HCT116 (cell line): ENCODE measurements at regions not wholly inside any gene's neighbourhood (a gene's known extent, or its start where the extent isn't known, plus 50 kb on each side); places are given as distances from the start of the nearest gene placed in this dataset.

Source experiments
- ATAC-seq: fragments of 200-7000 bp; cut with Tn5 transposase; 2 replicates; pipeline ENCODE4 v1.9.1; 2020; ENCODE audit warnings: mild to moderate bottlenecking, moderate library complexity
- BruUV-seq: library from RNA; stranded (reverse); fragments of 400-500 nt; replicated peaks from 2 replicates; lab custom pipeline; 2021; lab: Mats Ljungman, UMichigan
- CTCF ChIA-PET: fragments of 300-600 bp; sonication (Branson Sonifier 250); formaldehyde crosslinking; loops from one replicate; lab custom pipeline; 2021; ENCODE audit warnings: antibody characterized with exemption; lab: Charles Lee
- POLR2A ChIA-PET: fragments of 300-600, 350-600 bp; sonication (Branson Sonifier 250); formaldehyde crosslinking; loops from one replicate; lab custom pipeline; 2021; ENCODE audit warnings: antibody characterized with exemption; lab: Charles Lee
- RAD21 ChIA-PET, 2 experiments: fragments of 300-600 bp; sonication (Branson Sonifier 250); formaldehyde crosslinking; loops; one replicate each; lab custom pipeline; 2023; ENCODE audit warnings: low total read pairs in 2 of 2; ENCODE audit not compliant: uncharacterized antibody in 2 of 2, unreplicated experiment in 2 of 2, low non-redundant PET in 1 of 2; lab: Charles Lee
- DNase-seq: peaks from one replicate; pipeline ENCODE4 v3.0.0-alpha.2; 2010; ENCODE audit warnings: low read depth, low spot score
- H2AFZ ChIP-seq: fragments of 200-600 bp; shearing (Covaris generic), sonication (generic); 2 replicates; pipeline ENCODE4 v1.6.1; 2017; ENCODE audit warnings: low read depth, mixed run types, mixed read lengths, antibody characterized with exemption, low read length; ENCODE audit not compliant: poor library complexity, severe bottlenecking
- H3K27ac ChIP-seq: 2 replicates; pipeline ENCODE4 v1.5.1; 2012; ENCODE audit warnings: low read depth, low read length
- H3K27me3 ChIP-seq: fragments of 200-600 bp; sonication (generic); 2 replicates; pipeline ENCODE4 v1.6.1; 2016; ENCODE audit warnings: mixed run types, low read length, mixed read lengths; ENCODE audit not compliant: insufficient read depth
- H3K36me3 ChIP-seq, 2 experiments: fragments of 200-500 bp in 1 of 2; fragments of 200-600 bp in 1 of 2; sonication (Bioruptor generic) in 1 of 2; sonication (generic) in 1 of 2; 2 replicates each; pipeline versions ENCODE4 v1.5.1 to v1.6.1; 2014 to 2016; ENCODE audit warnings: low read length in 2 of 2, inconsistent platforms in 1 of 2, mixed read lengths in 1 of 2, mixed run types in 1 of 2; ENCODE audit not compliant: insufficient read depth in 2 of 2, control insufficient read depth in 1 of 2
- H3K4me1 ChIP-seq, 2 experiments: fragments of 200-600 bp in 1 of 2; sonication (generic) in 1 of 2; 2 replicates each; pipeline versions ENCODE4 v1.5.1 to v1.6.1; 2012 to 2017; ENCODE audit warnings: low read length in 2 of 2, inconsistent platforms in 1 of 2, mild to moderate bottlenecking in 1 of 2, mixed read lengths in 1 of 2, mixed run types in 1 of 2, moderate library complexity in 1 of 2; ENCODE audit not compliant: insufficient read depth in 2 of 2, control insufficient read depth in 1 of 2
- H3K4me2 ChIP-seq: fragments of 200-600 bp; sonication (generic); 2 replicates; pipeline ENCODE4 v1.6.1; 2017; ENCODE audit warnings: mixed run types, low read length, mixed read lengths
- H3K4me3 ChIP-seq, 2 experiments: fragments of 200-600 bp in 1 of 2; sonication (generic) in 1 of 2; replicated peaks in 1 of 2; 2 replicates each; pipeline ENCODE4 v1.5.1; 2011 to 2016; ENCODE audit warnings: low read length in 2 of 2, control low read depth in 1 of 2, low read depth in 1 of 2, mild to moderate bottlenecking in 1 of 2, mixed read lengths in 1 of 2, mixed run types in 1 of 2
- H3K79me2 ChIP-seq: fragments of 200-600 bp; sonication (generic); 2 replicates; pipeline ENCODE4 v1.6.1; 2017; ENCODE audit warnings: mild to moderate bottlenecking, mixed run types, low read length, moderate library complexity, mixed read lengths; ENCODE audit not compliant: insufficient read depth
- H3K9ac ChIP-seq: fragments of 200-600 bp; sonication (generic); 2 replicates; pipeline ENCODE4 v1.6.1; 2016; ENCODE audit warnings: low read length, mixed read lengths
- H3K9me2 ChIP-seq: fragments of 200-600 bp; sonication (generic), shearing (Covaris generic); 2 replicates; pipeline ENCODE4 v1.6.1; 2017; ENCODE audit warnings: mixed run types, mild to moderate bottlenecking, moderate library complexity; ENCODE audit not compliant: insufficient read depth
- H3K9me3 ChIP-seq, 2 experiments: fragments of 200-500 bp in 1 of 2; fragments of 200-600 bp in 1 of 2; sonication (Bioruptor generic) in 1 of 2; sonication (generic) in 1 of 2; 2 replicates each; pipeline ENCODE4 v1.6.1; 2014 to 2017; ENCODE audit warnings: low read length in 2 of 2, mixed read lengths in 2 of 2, inconsistent platforms in 1 of 2, low read depth in 1 of 2, mild to moderate bottlenecking in 1 of 2, mixed run types in 1 of 2, moderate library complexity in 1 of 2; ENCODE audit not compliant: control insufficient read depth in 1 of 2, insufficient read depth in 1 of 2
- H4K20me1 ChIP-seq: fragments of 200-600 bp; sonication (generic), shearing (Covaris generic); 2 replicates; pipeline ENCODE4 v1.6.1; 2017; ENCODE audit warnings: mixed run types, mild to moderate bottlenecking, moderate library complexity; ENCODE audit not compliant: insufficient read depth
- CBX3 ChIP-seq: IDR thresholded peaks from 2 replicates; pipeline ENCODE4 v1.6.1; 2012; ENCODE audit warnings: low read depth
- CEBPB ChIP-seq: IDR thresholded peaks from 2 replicates; pipeline ENCODE4 v1.6.1; 2012; ENCODE audit warnings: low read depth
- EGR1 ChIP-seq: IDR thresholded peaks from 2 replicates; pipeline ENCODE4 v1.6.1; 2012; ENCODE audit warnings: low read depth
- ELF1 ChIP-seq: IDR thresholded peaks from 2 replicates; pipeline ENCODE4 v1.6.1; 2012; ENCODE audit warnings: low read depth, borderline replicate concordance
- EZH2 ChIP-seq: fragments of 200-600 bp; sonication (generic); IDR thresholded peaks from 2 replicates; pipeline ENCODE4 v1.6.1; 2017; ENCODE audit warnings: antibody characterized with exemption, mixed run types
- FOSL1 ChIP-seq: IDR thresholded peaks from 2 replicates; pipeline ENCODE4 v1.6.1; 2012; ENCODE audit warnings: low read depth
- JUND ChIP-seq: IDR thresholded peaks from 2 replicates; pipeline ENCODE4 v1.6.1; 2012
- SP1 ChIP-seq: IDR thresholded peaks from 2 replicates; pipeline ENCODE4 v1.6.1; 2012; ENCODE audit warnings: low read depth
- SRF ChIP-seq: IDR thresholded peaks from 2 replicates; pipeline ENCODE4 v1.6.1; 2012; ENCODE audit warnings: low read depth
- TCF7L2 ChIP-seq: IDR thresholded peaks from 2 replicates; pipeline ENCODE4 v1.7.0; 2011; ENCODE audit warnings: borderline replicate concordance, inconsistent platforms; ENCODE audit not compliant: insufficient read depth, insufficient read length; ENCODE audit errors: extremely low read depth
- ZFX ChIP-seq: fragments of 450-650 bp; IDR thresholded peaks from 2 replicates; pipeline ENCODE4 v1.6.1; 2017
- ZNF274 ChIP-seq: fragments of 200-500 bp; sonication (Bioruptor generic); IDR thresholded peaks from 2 replicates; pipeline ENCODE4 v1.6.1; 2014; ENCODE audit warnings: mild to moderate bottlenecking, low read depth, low read length, inconsistent platforms
- intact Hi-C: fragments of 100-400 bp; cut with micrococcal nuclease; formaldehyde crosslinking; loops from 2 replicates; pipeline ENCODE4 v1.10.0; 2022
- TF ChIP-seq, protein P1 (sequence below): IDR thresholded peaks from 2 replicates; pipeline ENCODE4 v1.6.1; 2012
- TF ChIP-seq, protein P2 (sequence below): IDR thresholded peaks from 2 replicates; pipeline ENCODE4 v1.6.1; 2011; ENCODE audit warnings: mild to moderate bottlenecking, low read length, moderate library complexity; ENCODE audit not compliant: insufficient replicate concordance; ENCODE audit errors: extremely low read depth
- TF ChIP-seq, protein P3 (sequence below): IDR thresholded peaks from 2 replicates; pipeline ENCODE4 v1.6.1; 2012

DNA sequence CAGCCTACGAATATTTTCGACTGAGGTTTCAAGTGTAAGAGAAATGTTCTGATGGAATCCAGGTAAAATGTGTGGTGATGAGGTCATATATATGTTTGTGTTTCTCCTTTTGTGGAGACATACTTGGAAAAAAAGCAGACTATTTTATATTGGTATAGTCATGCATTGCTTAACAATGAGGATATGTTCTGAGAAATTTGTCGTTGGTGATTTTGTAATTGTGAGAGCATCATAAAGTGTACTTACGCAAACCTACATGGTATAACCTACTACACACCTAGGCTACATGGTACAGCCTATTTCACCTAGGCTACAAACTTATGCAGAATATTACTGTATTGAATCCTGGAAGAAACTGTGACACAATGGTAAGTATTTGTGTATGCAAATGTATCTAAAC lies 1849.9 kb upstream of the CELF4 start:
- BruUV-seq: no TSS peak
- no peak overlapping the region for H3K27ac ChIP-seq
- no peaks in the 10 kb centered on the region for H3K27me3 ChIP-seq
- RAD21 ChIA-PET: no interaction called here
- H3K9me2 ChIP-seq: no peaks in the 10 kb centered on the region
- H3K4me2 ChIP-seq: no peak overlapping the region
- POLR2A ChIA-PET: no interaction called here
- H3K9me3 ChIP-seq: no peaks in the 10 kb centered on the region
- peaks cover 7 to 14% of the 10 kb centered on the region in 2 experiments for H3K4me1 ChIP-seq
- H3K79me2 ChIP-seq: no peaks in the 10 kb centered on the region
- H4K20me1 ChIP-seq: no peaks in the 10 kb centered on the region; the same call in 1 of the 2 replicates
- no peaks in the 10 kb centered on the region for H3K36me3 ChIP-seq
- DNase-seq: no peak
- intact Hi-C loops: no loop called here
- CTCF ChIA-PET: no interaction called here
- ATAC-seq: no peak
- no peak for TF ChIP-seq TCF7L2
- no peak for TF ChIP-seq SRF
- TF ChIP-seq, protein P1, sequence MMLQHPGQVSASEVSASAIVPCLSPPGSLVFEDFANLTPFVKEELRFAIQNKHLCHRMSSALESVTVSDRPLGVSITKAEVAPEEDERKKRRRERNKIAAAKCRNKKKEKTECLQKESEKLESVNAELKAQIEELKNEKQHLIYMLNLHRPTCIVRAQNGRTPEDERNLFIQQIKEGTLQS: no peak
- TF ChIP-seq ZNF274: no peak
- TF ChIP-seq, protein P2, sequence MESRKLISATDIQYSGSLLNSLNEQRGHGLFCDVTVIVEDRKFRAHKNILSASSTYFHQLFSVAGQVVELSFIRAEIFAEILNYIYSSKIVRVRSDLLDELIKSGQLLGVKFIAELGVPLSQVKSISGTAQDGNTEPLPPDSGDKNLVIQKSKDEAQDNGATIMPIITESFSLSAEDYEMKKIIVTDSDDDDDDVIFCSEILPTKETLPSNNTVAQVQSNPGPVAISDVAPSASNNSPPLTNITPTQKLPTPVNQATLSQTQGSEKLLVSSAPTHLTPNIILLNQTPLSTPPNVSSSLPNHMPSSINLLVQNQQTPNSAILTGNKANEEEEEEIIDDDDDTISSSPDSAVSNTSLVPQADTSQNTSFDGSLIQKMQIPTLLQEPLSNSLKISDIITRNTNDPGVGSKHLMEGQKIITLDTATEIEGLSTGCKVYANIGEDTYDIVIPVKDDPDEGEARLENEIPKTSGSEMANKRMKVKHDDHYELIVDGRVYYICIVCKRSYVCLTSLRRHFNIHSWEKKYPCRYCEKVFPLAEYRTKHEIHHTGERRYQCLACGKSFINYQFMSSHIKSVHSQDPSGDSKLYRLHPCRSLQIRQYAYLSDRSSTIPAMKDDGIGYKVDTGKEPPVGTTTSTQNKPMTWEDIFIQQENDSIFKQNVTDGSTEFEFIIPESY: no peak
- H2AFZ ChIP-seq: no peak overlapping the region
- H3K4me3 ChIP-seq: no peak overlapping the region
- no peak overlapping the region for H3K9ac ChIP-seq

DNA sequence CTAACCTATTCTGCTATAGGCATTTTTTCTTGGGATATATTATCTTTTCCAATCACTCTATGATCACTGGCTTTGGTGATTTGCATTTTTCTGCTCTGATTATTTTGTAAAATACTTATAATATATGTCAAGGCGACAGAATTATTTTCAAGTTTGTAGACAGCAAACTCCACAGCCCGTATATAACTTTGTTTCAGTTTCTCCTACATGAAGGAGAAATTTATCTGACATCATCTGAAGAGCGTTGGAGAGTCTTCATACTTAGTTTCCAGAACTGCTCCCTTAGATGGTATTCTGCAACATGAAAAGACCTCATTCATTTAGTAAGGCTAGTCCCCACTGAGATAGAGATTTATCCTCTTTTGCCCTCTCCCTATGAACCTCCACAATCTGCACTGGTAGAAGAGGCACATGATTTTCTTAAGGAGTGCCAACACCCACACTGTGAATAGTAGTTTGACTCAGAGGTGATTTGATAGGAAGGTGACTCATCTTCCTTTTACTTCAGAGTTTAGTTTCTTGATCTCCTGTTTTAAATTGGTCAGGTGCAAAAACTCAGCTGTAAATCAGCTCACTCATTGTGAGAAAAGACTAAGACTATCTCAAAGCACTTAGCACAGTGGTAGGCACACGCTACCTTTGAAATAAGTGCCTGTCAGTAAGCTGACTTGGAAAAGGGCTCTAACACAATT lies 1848.6 kb upstream of the CELF4 start:
- Histone ChIP-seq H4K20me1 (no peaks in the 10 kb centered on the region; the same call in 1 of the 2 replicates), H3K9me2 (no peaks in the 10 kb centered on the region), H2AFZ (no peak overlapping the region), H3K36me3 (no peaks in the 10 kb centered on the region), H3K79me2 (no peaks in the 10 kb centered on the region), H3K9me3 (no peaks in the 10 kb centered on the region), H3K4me1 (peaks cover 7 to 14% of the 10 kb centered on the region in 2 experiments), H3K4me3 (no peak overlapping the region)
- DNase-seq (peak; percentile 41), ATAC-seq (peak; percentile 80)
- no TSS peak for BruUV-seq
- POLR2A ChIA-PET: no interaction called here
- TF ChIP-seq FOSL1 (peak; percentile 66), JUND (peak; percentile 71), CBX3 (peak; percentile 21; the same call in 1 of the 2 replicates), ELF1 (no peak), EZH2 (no peak), CEBPB (no peak), SRF (no peak), ZFX (no peak), EGR1 (peak; percentile 50; the same call in 1 of the 2 replicates), SP1 (peak; percentile 32; the same call in 1 of the 2 replicates)
- TF ChIP-seq, protein P3, sequence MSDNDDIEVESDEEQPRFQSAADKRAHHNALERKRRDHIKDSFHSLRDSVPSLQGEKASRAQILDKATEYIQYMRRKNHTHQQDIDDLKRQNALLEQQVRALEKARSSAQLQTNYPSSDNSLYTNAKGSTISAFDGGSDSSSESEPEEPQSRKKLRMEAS: peak; percentile 23; the same call in 1 of the 2 replicates
- TF ChIP-seq, all 23 proteins: peak for 6
- H3K27me3 ChIP-seq: no peaks in the 10 kb centered on the region
- H3K4me2 ChIP-seq: peak overlapping the region; percentile 45
- RAD21 ChIA-PET: no interaction called here
- intact Hi-C loops: no loop called here
- CTCF ChIA-PET: no interaction called here
- no peak overlapping the region for H3K27ac ChIP-seq
- H3K9ac ChIP-seq: no peak overlapping the region
